OCI-LY1 (cell line): ENCODE measurements at regions not wholly inside any gene's neighbourhood (a gene's known extent, or its start where the extent isn't known, plus 50 kb on each side); places are given as distances from the start of the nearest gene placed in this dataset.

ENCODE experiments used
- H2AFZ ChIP-seq: fragments of 200-600 bp; sonication (generic), shearing (Covaris generic); 2 replicates; pipeline ENCODE4 v1.6.0; 2014; ENCODE audit warnings: antibody characterized with exemption, mild to moderate bottlenecking, low read length
- H3F3A ChIP-seq: fragments of 200-600 bp; sonication (generic), shearing (Covaris generic); 2 replicates; pipeline ENCODE4 v1.6.0; 2014; ENCODE audit warnings: mild to moderate bottlenecking, antibody characterized with exemption, low read length, moderate library complexity; ENCODE audit not compliant: insufficient read depth
- H3K27ac ChIP-seq: fragments of 200-600 bp; sonication (generic); 2 replicates; pipeline ENCODE4 v1.5.1; 2014; ENCODE audit warnings: low read length, mixed run types, mild to moderate bottlenecking, low read depth; ENCODE audit not compliant: poor library complexity, severe bottlenecking
- H3K27me3 ChIP-seq: fragments of 200-600 bp; sonication (generic); 2 replicates; pipeline ENCODE4 v1.6.0; 2014; ENCODE audit warnings: antibody characterized with exemption, mild to moderate bottlenecking, low read length, moderate library complexity; ENCODE audit not compliant: insufficient read depth
- H3K36me3 ChIP-seq: fragments of 200-600 bp; sonication (generic); 2 replicates; pipeline ENCODE4 v1.6.1; 2014; ENCODE audit warnings: mild to moderate bottlenecking, antibody characterized with exemption, low read length, moderate library complexity, mixed read lengths; ENCODE audit not compliant: insufficient read depth
- H3K4me1 ChIP-seq: fragments of 200-600 bp; sonication (generic); 2 replicates; pipeline ENCODE4 v1.5.1; 2014; ENCODE audit warnings: mild to moderate bottlenecking, low read length, moderate library complexity; ENCODE audit not compliant: insufficient read depth, severe bottlenecking
- H3K4me2 ChIP-seq: fragments of 200-600 bp; sonication (generic), shearing (Covaris generic); 2 replicates; pipeline ENCODE4 v1.6.1; 2014; ENCODE audit warnings: low read length
- H3K4me3 ChIP-seq: fragments of 200-600 bp; sonication (generic); 2 replicates; pipeline ENCODE4 v1.5.1; 2014; ENCODE audit warnings: low read length, low read depth, mild to moderate bottlenecking, mixed read lengths; ENCODE audit not compliant: poor library complexity, severe bottlenecking
- H3K79me2 ChIP-seq: fragments of 200-600 bp; shearing (Covaris generic); 2 replicates; pipeline ENCODE4 v1.6.1; 2016; ENCODE audit warnings: mixed run types, low read length, mixed read lengths; ENCODE audit not compliant: insufficient read depth
- H3K9ac ChIP-seq: fragments of 200-600 bp; sonication (generic), shearing (Covaris generic); 2 replicates; pipeline ENCODE4 v1.6.1; 2014; ENCODE audit warnings: mild to moderate bottlenecking, low read length, mixed read lengths
- H3K9me2 ChIP-seq: fragments of 200-600 bp; sonication (generic), shearing (Covaris generic); 2 replicates; pipeline ENCODE4 v1.6.1; 2014; ENCODE audit warnings: low read depth, mild to moderate bottlenecking, low read length, mixed read lengths
- H3K9me3 ChIP-seq: fragments of 200-600 bp; shearing (Covaris generic); 2 replicates; pipeline ENCODE4 v1.6.1; 2014; ENCODE audit warnings: low read length, mixed read lengths
- H4K20me1 ChIP-seq: fragments of 200-600 bp; sonication (generic), shearing (Covaris generic); 2 replicates; pipeline ENCODE4 v1.6.0; 2016; ENCODE audit warnings: mild to moderate bottlenecking, low read length; ENCODE audit not compliant: insufficient read depth
- CTCF ChIP-seq: fragments of 200-600 bp; sonication (generic), shearing (Covaris generic); IDR thresholded peaks from 2 replicates; pipeline ENCODE4 v1.5.1; 2017; ENCODE audit warnings: mild to moderate bottlenecking, antibody characterized with exemption, low read length, moderate library complexity, mixed read lengths
- EZH2 ChIP-seq: fragments of 200-600 bp; sonication (generic), shearing (Covaris generic); IDR thresholded peaks from 2 replicates; pipeline ENCODE4 v1.8.0; 2017; ENCODE audit warnings: borderline replicate concordance, mixed run types, mild to moderate bottlenecking, antibody characterized with exemption, low read length, moderate library complexity, mixed read lengths

DNA sequence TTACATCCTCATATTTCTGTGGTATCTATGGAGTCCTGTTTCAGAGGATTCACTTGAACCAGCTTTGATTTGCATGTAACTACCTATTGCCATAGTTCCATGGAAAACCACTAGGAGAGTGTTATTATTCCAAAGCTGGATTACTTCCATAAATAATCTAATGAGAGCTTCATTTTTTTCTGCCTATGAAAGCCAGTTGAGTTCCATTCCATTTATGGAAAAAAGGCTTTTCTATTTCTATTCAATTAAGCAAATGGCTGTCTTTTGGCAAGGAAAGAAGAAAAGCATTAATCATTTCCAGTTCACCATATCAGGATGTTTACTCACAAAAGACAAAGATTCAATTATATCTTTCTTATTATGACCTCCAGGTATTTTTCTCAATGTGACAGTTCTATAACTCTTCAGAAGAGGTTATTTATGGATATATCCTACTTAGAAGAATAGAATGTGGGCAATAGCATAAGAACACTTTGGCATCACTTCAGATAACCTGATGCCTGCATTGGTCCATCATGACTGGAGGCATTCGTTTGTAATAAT lies 259.9 kb upstream of the ZPLD1 start:
- H3K27ac ChIP-seq: no peak overlapping the region
- H3K9me3 ChIP-seq: no peaks in the 10 kb centered on the region
- H3F3A ChIP-seq: no peaks in the 10 kb centered on the region
- H2AFZ ChIP-seq: no peak overlapping the region
- no peak overlapping the region for H3K9ac ChIP-seq
- H3K79me2 ChIP-seq: no peaks in the 10 kb centered on the region
- no peaks in the 10 kb centered on the region for H3K36me3 ChIP-seq
- peaks cover 9% of the 10 kb centered on the region for H3K4me1 ChIP-seq
- no peak overlapping the region for H3K4me3 ChIP-seq
- H3K4me2 ChIP-seq: no peak overlapping the region
- no peaks in the 10 kb centered on the region for H3K9me2 ChIP-seq
- no peaks in the 10 kb centered on the region for H3K27me3 ChIP-seq
- TF ChIP-seq EZH2: no peak
- no peak for TF ChIP-seq CTCF
- no peaks in the 10 kb centered on the region for H4K20me1 ChIP-seq

DNA sequence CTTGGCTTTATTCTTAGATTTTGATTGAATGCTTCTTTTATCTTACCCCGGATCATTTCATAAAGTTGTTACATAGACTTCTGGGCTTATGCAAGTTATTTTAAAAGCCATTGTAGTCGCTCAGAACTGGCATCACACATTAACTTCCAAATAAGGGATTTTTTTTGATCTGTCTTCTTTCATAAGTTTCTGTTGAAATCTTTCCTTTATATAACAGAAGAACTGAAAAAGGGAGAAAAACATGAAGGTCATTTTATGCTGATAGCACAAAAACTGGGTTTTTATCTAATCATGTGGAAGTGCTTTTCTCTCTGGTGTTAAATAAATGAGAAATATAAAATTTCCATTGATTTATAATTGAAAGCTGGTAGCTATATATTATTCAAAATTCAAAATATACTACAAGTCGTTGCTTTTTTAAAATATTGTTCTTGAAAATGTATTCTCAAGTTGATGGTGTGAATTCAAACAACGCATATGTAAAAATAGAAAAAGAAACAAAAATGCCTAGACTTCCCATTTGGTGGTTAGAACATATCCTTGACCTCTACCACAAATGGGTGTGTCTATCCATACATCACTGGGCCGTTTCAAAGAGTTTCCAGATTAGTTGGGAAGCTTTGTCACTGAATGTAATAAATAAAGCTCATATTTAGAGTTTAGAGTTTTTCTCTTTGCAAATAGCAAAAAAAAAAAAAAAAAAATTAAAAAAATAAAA lies 258.3 kb upstream of the ZPLD1 start:
- Histone ChIP-seq H4K20me1 (no peaks in the 10 kb centered on the region), H3K36me3 (no peaks in the 10 kb centered on the region), H3K4me2 (no peak overlapping the region), H3K9ac (no peak overlapping the region), H3K27me3 (no peaks in the 10 kb centered on the region), H3K27ac (no peak overlapping the region), H3K79me2 (no peaks in the 10 kb centered on the region), H3K9me3 (no peaks in the 10 kb centered on the region), H3F3A (no peaks in the 10 kb centered on the region), H3K4me1 (peaks cover 17% of the 10 kb centered on the region), H2AFZ (no peak overlapping the region), H3K9me2 (no peaks in the 10 kb centered on the region), H3K4me3 (no peak overlapping the region)
- TF ChIP-seq CTCF (no peak), EZH2 (no peak)

GRCh38 chr3:102177075-102177755 lies 257.6 kb upstream of the ZPLD1 start:
- H3K4me3 ChIP-seq: no peak overlapping the region
- no peak overlapping the region for H3K9ac ChIP-seq
- no peaks in the 10 kb centered on the region for H4K20me1 ChIP-seq
- H3K9me2 ChIP-seq: no peaks in the 10 kb centered on the region
- no peaks in the 10 kb centered on the region for H3K79me2 ChIP-seq
- no peak for TF ChIP-seq EZH2
- no peaks in the 10 kb centered on the region for H3K36me3 ChIP-seq
- H3F3A ChIP-seq: no peaks in the 10 kb centered on the region
- H3K4me2 ChIP-seq: no peak overlapping the region
- H3K27me3 ChIP-seq: no peaks in the 10 kb centered on the region
- H3K27ac ChIP-seq: no peak overlapping the region
- no peaks in the 10 kb centered on the region for H3K9me3 ChIP-seq
- no peak overlapping the region for H2AFZ ChIP-seq
- H3K4me1 ChIP-seq: peaks cover 17% of the 10 kb centered on the region
